GM19395 (cell line): ENCODE measurements at regions not wholly inside any gene's neighbourhood (a gene's known extent, or its start where the extent isn't known, plus 50 kb on each side); places are given as distances from the start of the nearest gene placed in this dataset.

Experiments
- ATAC-seq: cut with Tn5 transposase; IDR thresholded peaks from one replicate; pipeline ENCODE4 v1.9.1; 2021; ENCODE audit warnings: mild to moderate bottlenecking, moderate library complexity; ENCODE audit not compliant: unreplicated experiment

DNA sequence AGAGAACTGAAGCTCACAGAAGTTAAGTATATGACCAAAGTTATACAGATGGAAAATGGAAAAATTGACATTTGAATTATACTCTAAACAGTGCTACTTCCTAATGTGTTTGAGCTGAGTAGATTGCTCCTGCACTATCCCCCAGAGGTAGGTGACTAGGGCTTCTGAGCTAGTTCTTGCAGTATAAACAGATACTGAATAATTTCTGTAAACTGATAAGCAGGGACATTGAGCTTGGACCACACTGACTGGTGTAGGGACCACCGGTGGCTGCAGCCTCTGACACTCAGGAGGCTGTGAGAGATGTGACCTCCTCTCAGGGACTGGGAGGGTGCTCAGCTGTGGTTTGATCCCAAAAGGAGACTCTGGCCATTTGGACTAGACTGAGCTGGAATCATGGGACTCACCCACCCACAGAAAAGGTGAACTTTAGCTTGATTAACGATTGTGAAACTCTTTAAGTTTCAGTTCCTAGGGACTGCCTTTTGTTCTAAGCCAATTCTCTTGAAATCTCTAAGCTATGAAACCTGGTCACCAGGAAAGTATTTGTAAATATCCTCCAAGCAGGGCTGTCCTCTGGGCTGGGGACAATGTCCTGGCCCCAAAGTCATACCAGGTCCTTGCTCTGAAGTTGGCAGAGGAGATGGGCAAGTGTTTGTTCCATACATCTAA is 291.5 kb downstream of the SEC61B start:
- ATAC-seq, result peak; percentile 82

GRCh38 chr9:99515093-99515492 is 293.0 kb downstream of the SEC61B start:
- ATAC-seq, result no peak

DNA sequence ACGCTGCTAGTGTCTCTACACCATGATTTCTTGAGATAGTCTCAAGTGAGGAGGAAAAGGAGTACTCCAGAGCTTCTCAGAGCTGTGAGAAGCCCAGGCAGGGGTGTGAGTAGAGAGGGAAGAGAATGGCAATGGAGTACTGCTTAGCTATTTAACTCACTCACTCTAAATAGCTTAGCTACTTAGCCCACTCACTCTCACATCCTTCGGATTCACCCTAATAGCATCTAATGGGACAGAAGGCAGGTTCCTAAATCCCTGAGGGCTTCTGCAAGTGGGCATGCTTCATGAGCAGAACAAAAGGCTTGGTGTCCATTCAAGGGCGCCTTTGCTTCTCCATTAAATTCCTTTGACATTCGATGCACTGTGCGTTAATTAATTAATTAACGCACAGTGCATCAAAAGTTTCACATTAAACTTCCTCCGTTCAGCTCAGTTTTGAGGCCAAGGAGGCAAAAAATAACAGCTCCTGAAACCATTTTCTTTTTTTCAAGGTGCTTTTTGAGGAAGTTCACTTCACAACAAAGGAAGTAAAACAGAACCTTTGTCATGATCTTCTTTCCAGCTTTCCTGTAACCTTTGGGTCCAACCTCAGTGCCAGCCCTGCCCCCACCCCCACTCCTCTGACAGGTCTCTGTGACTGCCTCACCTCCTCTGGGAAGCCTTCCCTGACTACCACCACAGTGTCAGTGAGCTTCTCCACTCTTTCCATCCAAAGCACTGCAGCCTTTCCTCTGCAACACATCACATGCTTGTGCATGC is 294.0 kb downstream of the SEC61B start:
- ATAC-seq, result no peak

DNA sequence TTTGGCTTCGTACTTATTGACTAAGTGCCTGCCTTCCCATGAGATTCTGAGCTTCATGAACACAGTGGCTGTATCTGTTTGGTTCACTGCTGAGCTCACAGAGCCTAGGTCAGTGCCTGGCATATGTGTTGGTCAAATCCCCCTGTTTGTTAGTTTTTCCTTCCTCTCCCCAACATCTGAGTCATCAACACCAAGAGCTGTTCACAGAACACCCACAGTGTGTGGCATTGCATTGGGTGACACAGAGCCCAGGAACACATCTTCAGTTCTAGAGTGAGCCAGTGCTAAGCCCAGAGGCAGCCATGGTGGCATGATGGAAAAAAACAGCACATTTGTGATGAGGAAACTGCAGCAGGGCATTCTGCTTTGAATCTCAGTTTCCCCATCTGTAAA is 294.6 kb downstream of the SEC61B start:
- ATAC-seq, result no peak

- no peak for ATAC-seq
Measured at GRCh38 chr9:99523838-99524237, 297.8 kb upstream of the NR4A3 start.

DNA sequence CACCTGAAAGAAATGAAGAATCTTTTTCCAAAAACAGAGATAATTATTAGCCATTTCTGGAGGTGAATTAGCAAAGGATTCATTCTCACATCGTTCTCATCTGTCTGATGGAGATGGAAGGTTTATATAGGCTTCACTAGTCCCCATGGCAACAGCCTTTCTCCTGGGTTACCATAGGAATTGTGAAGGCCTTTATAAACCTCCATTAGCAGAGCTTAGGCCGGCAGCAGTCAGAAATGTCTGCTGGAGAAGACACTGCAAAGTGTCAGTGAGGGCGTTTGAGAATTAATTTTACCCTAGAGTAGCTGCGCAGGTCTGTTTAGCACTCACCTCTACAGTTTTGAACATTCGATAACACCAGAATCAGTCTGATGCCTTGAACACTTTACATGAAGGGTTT is 290.4 kb upstream of the NR4A3 start:
- ATAC-seq, result no peak

DNA sequence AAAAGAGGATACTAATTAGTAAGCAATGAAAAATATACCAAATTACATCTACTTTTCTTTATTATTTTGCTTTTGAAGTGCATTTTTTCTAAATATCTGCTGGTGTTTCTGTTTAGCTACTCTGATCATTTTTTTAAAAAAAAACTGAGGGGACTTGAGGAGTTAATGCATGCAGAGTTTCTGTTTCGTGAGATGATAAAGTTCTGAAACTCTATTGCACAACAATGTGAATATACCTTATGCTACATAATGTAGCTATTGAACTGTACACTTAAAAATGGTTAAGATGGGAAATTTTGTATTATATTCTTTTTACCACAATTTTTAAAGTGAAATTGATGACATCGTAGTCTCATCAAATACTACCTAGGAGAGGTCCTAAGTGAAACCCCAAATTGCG is 288.3 kb upstream of the NR4A3 start:
- no peak for ATAC-seq

- no peak for ATAC-seq
Measured at GRCh38 chr9:99537996-99538395, 283.7 kb upstream of the NR4A3 start.

- no peak for ATAC-seq
Measured at GRCh38 chr9:99544526-99544925, 277.2 kb upstream of the NR4A3 start.

DNA sequence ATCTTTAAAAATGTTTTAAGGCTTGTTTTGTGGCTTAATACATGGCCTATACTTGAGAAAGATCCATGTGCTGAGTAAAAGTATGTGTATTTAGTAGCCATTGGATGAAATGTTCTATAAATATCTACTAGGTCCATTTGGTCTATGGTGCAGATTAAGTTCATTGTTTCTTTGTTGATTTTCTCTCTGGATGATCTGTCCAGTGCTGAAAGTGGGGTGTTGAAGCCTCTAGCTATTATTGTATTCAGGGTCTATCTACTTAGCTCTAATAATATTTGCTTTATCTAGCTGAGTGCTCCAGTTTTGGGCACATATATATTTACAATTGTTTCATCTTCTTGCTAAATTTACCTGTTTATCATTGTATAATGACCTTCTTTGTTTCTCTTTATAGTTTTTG is 272.2 kb upstream of the NR4A3 start:
- ATAC-seq, result no peak

DNA sequence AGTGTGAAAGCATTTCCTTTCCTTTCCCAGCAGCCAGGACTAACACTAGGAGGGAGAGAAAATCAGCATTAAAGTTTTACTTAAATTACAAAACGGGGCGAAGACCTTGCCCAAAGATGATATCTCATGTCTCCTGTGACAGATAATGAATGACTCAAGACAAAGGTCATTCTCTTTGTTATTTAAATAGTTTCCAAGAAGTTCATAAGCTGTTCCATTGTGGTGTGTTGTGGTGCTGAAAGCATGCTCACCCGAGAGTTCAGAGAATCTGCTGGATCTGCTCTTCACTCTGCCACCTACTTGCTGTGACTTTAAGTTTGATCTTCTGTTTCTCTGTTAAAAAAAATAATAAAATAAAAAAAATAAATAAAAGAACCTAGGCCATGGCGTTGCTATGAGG is 265.9 kb upstream of the NR4A3 start:
- ATAC-seq, result no peak

DNA sequence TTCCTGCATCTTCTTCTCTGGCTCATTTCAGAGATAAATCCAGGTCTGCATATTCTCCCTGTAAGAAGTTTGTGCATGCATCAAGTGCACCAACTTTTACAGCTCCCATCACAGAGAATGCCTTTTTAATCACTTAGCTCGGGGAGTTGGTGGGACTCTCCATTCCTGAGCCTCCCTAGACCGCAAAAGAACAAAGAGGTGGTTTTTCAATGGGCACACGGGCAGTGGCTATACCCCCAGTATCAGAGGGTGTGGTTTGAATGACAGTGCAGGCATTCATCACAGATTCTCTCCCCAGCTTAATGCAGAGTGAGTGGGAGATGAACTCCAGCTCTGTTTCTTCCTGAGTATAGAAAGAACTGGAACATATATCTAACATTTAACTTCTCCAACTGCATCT is 264.7 kb upstream of the NR4A3 start:
- no peak for ATAC-seq

GRCh38 chr9:99557816-99558215 is 263.9 kb upstream of the NR4A3 start:
- ATAC-seq, result no peak

DNA sequence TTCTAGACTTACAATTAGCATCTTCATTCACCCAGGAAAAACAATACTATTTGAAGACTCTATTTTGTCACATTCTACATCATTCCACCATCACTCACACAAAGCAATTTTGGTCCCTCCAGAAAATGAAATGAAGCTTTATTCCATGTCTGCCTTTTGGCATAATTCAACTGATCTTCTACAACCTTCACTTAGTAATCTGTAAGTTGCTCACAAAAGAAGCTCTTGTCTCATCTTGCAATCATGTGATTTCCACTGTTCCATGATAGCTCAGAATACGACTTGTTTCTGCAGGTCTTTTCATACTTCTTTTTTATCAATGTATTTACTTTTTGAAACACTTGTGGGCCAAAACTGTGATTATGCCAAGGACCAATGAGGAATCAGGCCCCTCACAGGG is 261.9 kb upstream of the NR4A3 start:
- ATAC-seq, result no peak

DNA sequence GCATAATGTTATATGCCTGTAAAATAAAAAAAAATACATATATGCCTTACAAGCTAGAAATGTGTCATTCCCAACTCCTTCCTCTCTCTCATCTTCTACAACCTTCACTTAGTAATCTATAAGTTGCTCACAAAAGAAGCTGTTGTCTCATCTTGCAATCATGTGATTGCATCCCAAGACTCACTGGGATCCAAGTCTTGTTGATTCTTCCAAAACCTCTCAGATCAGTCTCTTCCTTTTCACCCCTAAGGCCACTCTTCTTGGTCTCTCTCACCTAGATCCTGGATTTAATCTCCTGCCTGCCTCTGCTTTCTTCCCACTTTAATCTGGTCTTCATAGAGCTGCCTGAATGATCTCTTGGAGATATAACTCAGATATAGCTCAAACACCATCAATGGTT is 261.1 kb upstream of the NR4A3 start:
- ATAC-seq, result no peak

GRCh38 chr9:99561509-99561917 is 260.2 kb upstream of the NR4A3 start:
- ATAC-seq, result no peak

GRCh38 chr9:99561961-99562565 is 259.6 kb upstream of the NR4A3 start:
- ATAC-seq, result no peak

- ATAC-seq, result no peak
Measured at GRCh38 chr9:99563364-99563763, 258.3 kb upstream of the NR4A3 start.

DNA sequence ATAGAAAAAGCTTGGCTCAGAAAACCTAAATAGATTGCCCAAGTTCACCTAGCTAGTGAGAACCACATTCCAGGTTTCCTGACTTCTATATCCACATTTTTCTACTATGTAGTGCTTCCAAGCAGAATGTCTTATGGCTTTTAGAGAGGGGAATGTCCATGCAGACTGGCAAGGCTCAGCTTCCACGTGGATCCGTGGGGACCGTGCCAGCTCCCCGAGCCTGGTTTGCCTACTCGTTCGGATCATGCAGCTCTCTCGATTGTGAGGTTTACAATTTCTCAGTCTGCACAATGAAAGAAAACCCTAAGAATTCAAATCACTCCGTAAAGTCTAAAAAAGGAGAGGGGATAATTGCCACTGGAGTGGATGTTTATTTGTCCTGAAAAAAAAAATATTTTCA is 256.5 kb upstream of the NR4A3 start:
- ATAC-seq, result no peak

- no peak for ATAC-seq
Measured at GRCh38 chr9:99567436-99567835, 254.2 kb upstream of the NR4A3 start.

- ATAC-seq, result no peak
Measured at GRCh38 chr9:99569840-99570239, 251.8 kb upstream of the NR4A3 start.

- ATAC-seq, result no peak
Measured at GRCh38 chr9:99572567-99572966, 249.1 kb upstream of the NR4A3 start.
